Glutamatergic neuron (in vitro differentiated cells): ENCODE measurements at regions not wholly inside any gene's neighbourhood (a gene's known extent, or its start where the extent isn't known, plus 50 kb on each side); places are given as distances from the start of the nearest gene placed in this dataset.

Source experiments
- DNase-seq: peaks from one replicate; pipeline ENCODE4 v3.0.0; 2022
- H3K27ac Mint-ChIP-seq: one replicate; pipeline ENCODE4 v1.8.0; 2020; ENCODE audit warnings: mild to moderate bottlenecking, mixed read lengths, inconsistent platforms; ENCODE audit not compliant: unreplicated experiment
- H3K27me3 Mint-ChIP-seq: one replicate; pipeline ENCODE4 v1.8.0; 2020; ENCODE audit warnings: mild to moderate bottlenecking, moderate library complexity, mixed read lengths, inconsistent platforms; ENCODE audit not compliant: unreplicated experiment
- H3K36me3 Mint-ChIP-seq: one replicate; pipeline ENCODE4 v1.8.0; 2020; ENCODE audit warnings: mild to moderate bottlenecking, mixed read lengths, inconsistent platforms; ENCODE audit not compliant: unreplicated experiment
- H3K4me1 Mint-ChIP-seq: one replicate; pipeline ENCODE4 v1.8.0; 2020; ENCODE audit warnings: mild to moderate bottlenecking, low read depth, mixed read lengths, inconsistent platforms; ENCODE audit not compliant: unreplicated experiment
- H3K4me3 Mint-ChIP-seq: one replicate; pipeline ENCODE4 v1.8.0; 2020; ENCODE audit warnings: mild to moderate bottlenecking, mixed read lengths, inconsistent platforms; ENCODE audit not compliant: unreplicated experiment
- H3K9me3 Mint-ChIP-seq: one replicate; pipeline ENCODE4 v1.8.0; 2020; ENCODE audit warnings: mild to moderate bottlenecking, moderate library complexity, mixed read lengths, inconsistent platforms; ENCODE audit not compliant: unreplicated experiment
- CTCF ChIP-seq: fragments of 200-600 bp; sonication (generic); IDR thresholded peaks from one replicate; pipeline ENCODE4 v1.5.0; 2021; ENCODE audit not compliant: partially characterized antibody, unreplicated experiment

GRCh38 chr16:82481455-82481854, 145.3 kb upstream of the CDH13 start:
- DNase-seq = no peak
- Mint-ChIP-seq H3K4me1 (no peaks in the 10 kb centered on the region), H3K27me3 (no peaks in the 10 kb centered on the region), H3K9me3 (no peaks in the 10 kb centered on the region), H3K27ac (no peak overlapping the region), H3K4me3 (no peak overlapping the region), H3K36me3 (no peaks in the 10 kb centered on the region)
- TF ChIP-seq CTCF = no peak

GRCh38 chr16:82476786-82477185, 150.0 kb upstream of the CDH13 start:
- no peak for TF ChIP-seq CTCF
- Mint-ChIP-seq H3K4me1 (no peaks in the 10 kb centered on the region), H3K27me3 (peaks cover 6% of the 10 kb centered on the region), H3K36me3 (no peaks in the 10 kb centered on the region), H3K4me3 (no peak overlapping the region), H3K9me3 (peaks cover 3% of the 10 kb centered on the region), H3K27ac (no peak overlapping the region)
- DNase-seq = no peak

- peaks cover 3% of the 10 kb centered on the region for H3K27me3 Mint-ChIP-seq
- no peaks in the 10 kb centered on the region for H3K36me3 Mint-ChIP-seq
- H3K9me3 Mint-ChIP-seq = peaks cover 4% of the 10 kb centered on the region
- TF ChIP-seq CTCF = no peak
- DNase-seq = peak; percentile 27
- H3K27ac Mint-ChIP-seq = peak overlapping the region; percentile 52
- no peak overlapping the region for H3K4me3 Mint-ChIP-seq
- peaks cover 9% of the 10 kb centered on the region for H3K4me1 Mint-ChIP-seq
These were observed 156.1 kb upstream of the CDH13 start for GRCh38 chr16:82470620-82471152.

- Mint-ChIP-seq H3K9me3 (peaks cover 4% of the 10 kb centered on the region), H3K4me1 (peaks cover 9% of the 10 kb centered on the region), H3K4me3 (no peak overlapping the region), H3K27ac (no peak overlapping the region), H3K27me3 (peaks cover 3% of the 10 kb centered on the region), H3K36me3 (no peaks in the 10 kb centered on the region)
- no peak for DNase-seq
- no peak for TF ChIP-seq CTCF
These were observed 156.8 kb upstream of the CDH13 start for GRCh38 chr16:82470016-82470415.

- no peak for DNase-seq
- peaks cover 1% of the 10 kb centered on the region for H3K4me1 Mint-ChIP-seq
These were observed 162.6 kb upstream of the CDH13 start for GRCh38 chr16:82464187-82464586.

More at GRCh38 chr16:82464187-82464586, 162.6 kb upstream of the CDH13 start:
- no peak overlapping the region for H3K4me3 Mint-ChIP-seq
- no peaks in the 10 kb centered on the region for H3K9me3 Mint-ChIP-seq
- no peak for TF ChIP-seq CTCF
- no peak overlapping the region for H3K27ac Mint-ChIP-seq
- no peaks in the 10 kb centered on the region for H3K36me3 Mint-ChIP-seq
- H3K27me3 Mint-ChIP-seq = peaks cover 3% of the 10 kb centered on the region
